GM12875 (cell line): ENCODE measurements at regions not wholly inside any gene's neighbourhood (a gene's known extent, or its start where the extent isn't known, plus 50 kb on each side); places are given as distances from the start of the nearest gene placed in this dataset.

Experiments
- H3K4me3 ChIP-seq: one replicate; pipeline ENCODE4 v1.5.1; 2011; ENCODE audit warnings: low read depth, low read length, control low read depth
- TF ChIP-seq, protein P1 (sequence below): IDR thresholded peaks from 2 replicates; pipeline ENCODE4 v1.5.1; 2011; ENCODE audit warnings: low read depth, mild to moderate bottlenecking, control low read depth, inconsistent platforms, low read length, moderate library complexity, borderline replicate concordance; ENCODE audit not compliant: insufficient read depth

DNA sequence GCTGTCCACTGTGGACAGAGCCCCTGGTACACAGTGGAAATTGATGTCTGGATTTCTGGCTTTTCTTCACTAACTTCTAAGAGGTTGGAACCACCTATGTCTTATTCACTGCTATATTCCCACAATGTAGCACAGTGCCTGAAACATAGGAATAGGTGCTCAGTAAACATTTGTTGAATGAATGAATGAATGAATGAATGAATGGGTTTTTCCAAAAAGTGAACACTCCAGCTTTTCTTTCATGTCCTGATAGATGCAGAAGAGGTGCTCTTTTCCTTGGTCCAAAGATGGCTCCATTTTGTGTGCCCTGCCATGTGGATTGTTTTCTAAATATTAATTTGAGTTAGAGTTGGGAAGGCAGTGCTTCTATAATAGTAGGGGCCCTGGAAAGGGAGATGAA is 124.1 kb downstream of the SP3 start:
- no peak overlapping the region for H3K4me3 ChIP-seq
- TF ChIP-seq, protein P1, sequence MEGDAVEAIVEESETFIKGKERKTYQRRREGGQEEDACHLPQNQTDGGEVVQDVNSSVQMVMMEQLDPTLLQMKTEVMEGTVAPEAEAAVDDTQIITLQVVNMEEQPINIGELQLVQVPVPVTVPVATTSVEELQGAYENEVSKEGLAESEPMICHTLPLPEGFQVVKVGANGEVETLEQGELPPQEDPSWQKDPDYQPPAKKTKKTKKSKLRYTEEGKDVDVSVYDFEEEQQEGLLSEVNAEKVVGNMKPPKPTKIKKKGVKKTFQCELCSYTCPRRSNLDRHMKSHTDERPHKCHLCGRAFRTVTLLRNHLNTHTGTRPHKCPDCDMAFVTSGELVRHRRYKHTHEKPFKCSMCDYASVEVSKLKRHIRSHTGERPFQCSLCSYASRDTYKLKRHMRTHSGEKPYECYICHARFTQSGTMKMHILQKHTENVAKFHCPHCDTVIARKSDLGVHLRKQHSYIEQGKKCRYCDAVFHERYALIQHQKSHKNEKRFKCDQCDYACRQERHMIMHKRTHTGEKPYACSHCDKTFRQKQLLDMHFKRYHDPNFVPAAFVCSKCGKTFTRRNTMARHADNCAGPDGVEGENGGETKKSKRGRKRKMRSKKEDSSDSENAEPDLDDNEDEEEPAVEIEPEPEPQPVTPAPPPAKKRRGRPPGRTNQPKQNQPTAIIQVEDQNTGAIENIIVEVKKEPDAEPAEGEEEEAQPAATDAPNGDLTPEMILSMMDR: no peak

DNA sequence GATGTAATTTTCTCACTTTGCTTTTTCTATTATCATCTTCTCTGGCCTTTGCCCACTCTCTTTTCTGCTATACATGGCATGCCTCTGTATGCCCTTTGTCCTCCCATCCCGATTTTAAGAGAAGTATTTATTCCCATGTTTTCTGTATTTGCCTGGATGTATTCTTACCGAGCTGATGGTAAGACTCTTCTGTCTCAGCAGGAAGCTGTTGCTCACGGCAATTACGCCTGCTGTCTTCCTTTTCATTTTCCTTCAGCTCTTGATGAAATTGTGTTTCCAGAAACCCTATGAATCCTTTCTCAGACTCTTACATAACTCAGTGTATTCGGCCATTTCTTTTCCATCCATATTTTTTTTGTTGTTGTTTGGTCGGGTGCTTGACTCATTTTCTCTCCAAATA is 121.6 kb downstream of the SP3 start:
- H3K4me3 ChIP-seq: no peak overlapping the region
- TF ChIP-seq, protein P1: no peak

- no peak overlapping the region for H3K4me3 ChIP-seq
- TF ChIP-seq, protein P1: no peak
Measured at GRCh38 chr2:173851141-173851641, 114.0 kb downstream of the SP3 start.

GRCh38 chr2:173854141-173854540 is 111.0 kb downstream of the SP3 start:
- TF ChIP-seq, protein P1: no peak
- H3K4me3 ChIP-seq: no peak overlapping the region

- TF ChIP-seq, protein P1: no peak
- no peak overlapping the region for H3K4me3 ChIP-seq
Measured at GRCh38 chr2:173854840-173855239, 110.3 kb downstream of the SP3 start.

DNA sequence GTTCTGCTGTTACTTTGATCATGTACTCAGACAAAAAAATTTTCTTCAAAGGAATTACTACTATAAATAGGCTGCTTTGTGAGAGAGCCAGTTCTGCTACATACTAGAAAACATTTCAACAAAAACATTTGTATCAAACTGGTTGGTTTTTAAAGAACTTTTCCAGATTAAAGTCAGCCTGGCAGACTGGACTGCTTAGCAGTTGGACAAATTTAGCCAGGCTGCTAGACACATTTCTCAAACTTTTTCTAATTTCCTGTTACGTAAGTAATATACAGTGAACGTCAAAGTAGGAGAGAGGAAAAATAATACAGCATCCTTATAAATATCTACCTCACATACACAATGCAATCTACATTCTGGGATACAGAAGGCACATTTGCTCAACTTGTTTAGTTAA is 109.5 kb downstream of the SP3 start:
- TF ChIP-seq, protein P1: no peak
- H3K4me3 ChIP-seq: no peak overlapping the region
